ENCODE measurements at regions not wholly inside any gene's neighbourhood (a gene's known extent, or its start where the extent isn't known, plus 50 kb on each side); places are given as distances from the start of the nearest gene placed in this dataset.

DNA sequence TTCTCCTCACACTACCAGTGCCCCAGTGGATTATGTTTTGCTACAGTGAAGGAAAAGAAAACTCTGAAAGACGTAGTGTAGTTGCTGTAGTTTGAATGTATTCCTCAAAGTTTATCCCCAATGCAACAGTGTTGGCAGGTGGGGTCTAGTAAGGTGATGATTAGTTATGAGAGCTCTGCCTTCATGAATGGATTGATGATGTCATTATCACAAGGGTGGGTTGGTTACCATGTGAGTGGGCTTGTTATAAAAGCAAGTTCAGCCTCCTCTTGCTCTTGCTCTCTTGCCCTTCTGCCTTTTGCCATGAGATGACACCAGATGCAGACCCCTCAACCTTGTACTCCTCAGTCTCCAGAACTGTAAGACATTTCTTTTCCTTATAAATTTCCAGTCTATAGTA, 244.7 kb upstream of the RSPO3 start:
- Histone ChIP-seq H3K27ac (ENCODE audit: low read length) (no peak overlapping the region), H3K36me3 (replicated peaks; ENCODE audit: insufficient read depth, low read length) (no peaks in the 10 kb centered on the region), H3K9ac (ENCODE audit: low read length) (no peak overlapping the region), H3K4me1 (ENCODE audit: low read length) (no peaks in the 10 kb centered on the region), H2AFZ (ENCODE audit: low read length) (no peak overlapping the region), H3K4me3 (ENCODE audit: low read length) (no peak overlapping the region), H3K4me2 (ENCODE audit: low read depth, low read length) (no peak overlapping the region), H3K9me2 (replicated peaks; ENCODE audit: insufficient read depth, low read length) (no peaks in the 10 kb centered on the region), H3K9me3 (replicated peaks; ENCODE audit: insufficient read depth, low read length) (no peaks in the 10 kb centered on the region), H3K27me3 (replicated peaks; ENCODE audit: insufficient read depth, low read length) (no peaks in the 10 kb centered on the region), H3K79me2 (ENCODE audit: low read length) (no peaks in the 10 kb centered on the region), H4K20me1 (ENCODE audit: insufficient read depth, low read length) (no peaks in the 10 kb centered on the region), H3F3A (ENCODE audit: insufficient read depth, low read length) (no peaks in the 10 kb centered on the region)
- DNase-seq: no peak
- TF ChIP-seq, protein P1, sequence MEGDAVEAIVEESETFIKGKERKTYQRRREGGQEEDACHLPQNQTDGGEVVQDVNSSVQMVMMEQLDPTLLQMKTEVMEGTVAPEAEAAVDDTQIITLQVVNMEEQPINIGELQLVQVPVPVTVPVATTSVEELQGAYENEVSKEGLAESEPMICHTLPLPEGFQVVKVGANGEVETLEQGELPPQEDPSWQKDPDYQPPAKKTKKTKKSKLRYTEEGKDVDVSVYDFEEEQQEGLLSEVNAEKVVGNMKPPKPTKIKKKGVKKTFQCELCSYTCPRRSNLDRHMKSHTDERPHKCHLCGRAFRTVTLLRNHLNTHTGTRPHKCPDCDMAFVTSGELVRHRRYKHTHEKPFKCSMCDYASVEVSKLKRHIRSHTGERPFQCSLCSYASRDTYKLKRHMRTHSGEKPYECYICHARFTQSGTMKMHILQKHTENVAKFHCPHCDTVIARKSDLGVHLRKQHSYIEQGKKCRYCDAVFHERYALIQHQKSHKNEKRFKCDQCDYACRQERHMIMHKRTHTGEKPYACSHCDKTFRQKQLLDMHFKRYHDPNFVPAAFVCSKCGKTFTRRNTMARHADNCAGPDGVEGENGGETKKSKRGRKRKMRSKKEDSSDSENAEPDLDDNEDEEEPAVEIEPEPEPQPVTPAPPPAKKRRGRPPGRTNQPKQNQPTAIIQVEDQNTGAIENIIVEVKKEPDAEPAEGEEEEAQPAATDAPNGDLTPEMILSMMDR (IDR thresholded peaks at IDR 0.05; ENCODE audit: low read length): no peak
- TF ChIP-seq EZH2phosphoT487 (IDR thresholded peaks at IDR 0.05; ENCODE audit: low read length): no peak

DNA sequence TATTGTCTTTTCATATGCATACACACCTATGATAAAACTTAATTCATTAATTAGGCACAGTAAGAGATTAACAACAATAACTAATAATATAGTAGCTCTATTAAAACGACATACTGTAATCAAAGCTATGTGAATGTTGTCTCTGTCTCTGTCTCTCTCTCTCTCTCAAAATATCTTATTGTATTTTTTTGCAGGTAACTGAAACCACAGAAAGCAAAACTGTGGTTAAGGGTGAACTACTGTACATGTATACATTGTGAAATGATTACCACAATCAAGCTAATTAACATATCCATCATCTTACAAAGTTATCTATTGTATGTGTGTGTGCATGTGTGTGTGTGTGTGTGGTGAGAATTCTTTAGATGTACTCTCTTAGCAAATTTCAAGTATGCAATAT, 242.0 kb upstream of the RSPO3 start:
- no peaks in the 10 kb centered on the region for H3F3A ChIP-seq (ENCODE audit: insufficient read depth, low read length)
- peak; percentile 40 for DNase-seq
- H3K79me2 ChIP-seq (ENCODE audit: low read length): no peaks in the 10 kb centered on the region
- no peaks in the 10 kb centered on the region for H4K20me1 ChIP-seq (ENCODE audit: insufficient read depth, low read length)
- H3K4me1 ChIP-seq (ENCODE audit: low read length): no peaks in the 10 kb centered on the region
- H3K4me3 ChIP-seq (ENCODE audit: low read length): no peak overlapping the region
- no peaks in the 10 kb centered on the region for H3K27me3 ChIP-seq (replicated peaks; ENCODE audit: insufficient read depth, low read length)
- no peaks in the 10 kb centered on the region for H3K9me2 ChIP-seq (replicated peaks; ENCODE audit: insufficient read depth, low read length)
- H3K9ac ChIP-seq (ENCODE audit: low read length): no peak overlapping the region
- no peaks in the 10 kb centered on the region for H3K36me3 ChIP-seq (replicated peaks; ENCODE audit: insufficient read depth, low read length)
- H3K4me2 ChIP-seq (ENCODE audit: low read depth, low read length): no peak overlapping the region
- no peak overlapping the region for H3K27ac ChIP-seq (ENCODE audit: low read length)
- H2AFZ ChIP-seq (ENCODE audit: low read length): no peak overlapping the region
- H3K9me3 ChIP-seq (replicated peaks; ENCODE audit: insufficient read depth, low read length): no peaks in the 10 kb centered on the region
- TF ChIP-seq, protein P1 (IDR thresholded peaks at IDR 0.05; ENCODE audit: low read length): no peak
- TF ChIP-seq EZH2phosphoT487 (IDR thresholded peaks at IDR 0.05; ENCODE audit: low read length) (no peak), EZH2 (optimal IDR thresholded peaks at IDR 0.05; ENCODE audit: low read depth, low read length) (no peak)

DNA sequence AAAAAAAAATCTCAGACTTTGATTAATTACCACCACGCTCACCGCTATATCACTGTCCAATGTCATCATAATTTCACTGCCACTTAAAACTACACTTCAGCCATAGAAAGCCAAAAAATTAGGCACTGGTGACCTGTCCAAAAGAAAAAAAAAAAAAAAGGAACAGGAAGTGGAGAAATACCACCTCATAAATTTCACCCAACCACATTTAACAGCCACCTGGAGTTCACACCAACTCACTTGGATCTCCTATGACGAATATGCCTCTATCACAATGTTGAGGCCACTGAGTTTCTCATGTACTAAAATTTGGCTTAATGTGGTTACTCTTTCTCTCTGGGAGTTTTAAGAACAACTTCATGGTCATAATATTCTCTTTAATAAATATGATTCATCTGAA, 237.5 kb upstream of the RSPO3 start:
- Histone ChIP-seq H3K9me3 (replicated peaks; ENCODE audit: insufficient read depth, low read length) (no peaks in the 10 kb centered on the region), H2AFZ (ENCODE audit: low read length) (no peak overlapping the region), H3K79me2 (ENCODE audit: low read length) (no peaks in the 10 kb centered on the region), H3K27me3 (replicated peaks; ENCODE audit: insufficient read depth, low read length) (no peaks in the 10 kb centered on the region), H3K9ac (ENCODE audit: low read length) (no peak overlapping the region), H4K20me1 (ENCODE audit: insufficient read depth, low read length) (no peaks in the 10 kb centered on the region), H3K27ac (ENCODE audit: low read length) (no peak overlapping the region), H3K4me2 (ENCODE audit: low read depth, low read length) (no peak overlapping the region), H3K4me1 (ENCODE audit: low read length) (no peaks in the 10 kb centered on the region), H3K9me2 (replicated peaks; ENCODE audit: insufficient read depth, low read length) (no peaks in the 10 kb centered on the region), H3F3A (ENCODE audit: insufficient read depth, low read length) (no peaks in the 10 kb centered on the region), H3K4me3 (ENCODE audit: low read length) (no peak overlapping the region), H3K36me3 (replicated peaks; ENCODE audit: insufficient read depth, low read length) (no peaks in the 10 kb centered on the region)
- no peak for DNase-seq
- TF ChIP-seq EZH2 (optimal IDR thresholded peaks at IDR 0.05; ENCODE audit: low read depth, low read length) (no peak), EZH2phosphoT487 (IDR thresholded peaks at IDR 0.05; ENCODE audit: low read length) (no peak)
- TF ChIP-seq, protein P1 (IDR thresholded peaks at IDR 0.05; ENCODE audit: low read length): no peak
